HG03060 (cell line): ENCODE measurements at regions not wholly inside any gene's neighbourhood (a gene's known extent, or its start where the extent isn't known, plus 50 kb on each side); places are given as distances from the start of the nearest gene placed in this dataset.
"Not testable (repeated sequence)": the region's sequence is repeated elsewhere in the genome, so short reads cannot be mapped to it uniquely, and the experiment has no call there.

Experiments used
- ATAC-seq: cut with Tn5 transposase; IDR thresholded peaks from one replicate; pipeline ENCODE4 v1.9.1; 2021; ENCODE audit warnings: low read depth, moderate number of reproducible peaks; ENCODE audit not compliant: unreplicated experiment

DNA sequence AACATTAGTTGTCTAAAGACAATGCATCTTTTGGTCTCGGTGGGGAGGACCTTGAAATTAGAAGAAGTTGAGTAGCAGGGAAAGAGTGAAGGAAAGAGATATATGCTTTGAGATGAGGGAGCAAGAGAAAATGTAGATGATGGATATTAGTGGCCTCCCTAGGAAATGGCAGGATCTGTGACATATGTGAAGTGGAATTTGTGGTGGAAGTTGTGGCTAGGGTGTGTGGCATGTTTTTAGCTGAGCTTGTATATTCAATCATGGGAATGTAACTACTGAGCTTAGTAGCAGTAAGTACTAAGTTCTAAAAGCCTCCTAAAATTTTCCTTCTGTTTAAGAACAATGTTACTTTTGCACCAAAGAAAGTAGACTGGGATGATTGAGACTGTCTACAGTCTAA, 382.8 kb upstream of the CTSO start:
- ATAC-seq, result no peak

GRCh38 chr4:156335721-156336120, 382.1 kb upstream of the CTSO start:
- no peak for ATAC-seq

DNA sequence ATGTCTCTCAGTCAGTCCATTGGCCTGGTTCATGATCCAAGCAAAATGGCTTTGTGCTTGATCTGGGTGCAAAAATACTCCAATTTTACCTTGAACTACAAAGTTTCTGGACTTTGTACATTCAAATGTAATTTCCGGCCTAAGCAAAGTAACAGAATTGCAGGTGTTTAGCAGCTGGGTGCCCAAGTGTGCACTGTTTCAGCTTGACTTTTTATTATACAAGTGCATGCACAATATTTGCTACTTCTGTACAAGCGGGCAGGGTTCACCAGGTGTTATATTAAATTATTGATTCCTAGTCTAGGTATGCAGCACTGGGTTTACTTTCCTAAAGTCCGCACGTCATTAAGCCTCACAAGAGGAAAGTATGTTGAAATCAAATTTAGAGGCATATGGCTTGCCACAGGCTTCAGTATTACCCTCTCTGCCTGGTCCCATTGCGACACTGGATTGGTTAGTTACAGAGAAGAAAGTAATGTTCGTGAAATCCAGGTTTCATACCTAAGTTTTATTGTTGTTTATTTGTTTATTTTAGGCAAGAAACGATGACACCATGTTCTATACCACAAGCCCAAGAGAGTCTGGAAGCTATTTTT, 376.9 kb upstream of the CTSO start:
- no peak for ATAC-seq

DNA sequence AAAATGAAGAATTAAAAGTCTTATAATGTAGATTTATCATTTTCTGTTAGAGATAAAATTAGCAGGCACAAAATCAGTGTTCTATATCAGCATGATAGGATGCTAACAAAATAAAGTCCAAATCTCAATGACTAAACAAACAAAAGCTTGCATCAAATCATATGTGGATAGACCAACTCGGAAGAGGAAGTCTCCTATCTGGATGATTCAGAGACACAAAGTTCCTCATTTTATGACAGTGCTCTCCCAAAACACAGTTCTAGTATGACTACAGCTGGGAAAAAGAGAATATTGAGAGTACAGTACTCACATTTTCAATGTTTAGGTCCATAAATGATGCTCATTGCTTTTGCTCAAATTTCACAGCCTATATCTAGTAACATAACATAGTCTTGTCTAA, 376.1 kb upstream of the CTSO start:
- no peak for ATAC-seq

DNA sequence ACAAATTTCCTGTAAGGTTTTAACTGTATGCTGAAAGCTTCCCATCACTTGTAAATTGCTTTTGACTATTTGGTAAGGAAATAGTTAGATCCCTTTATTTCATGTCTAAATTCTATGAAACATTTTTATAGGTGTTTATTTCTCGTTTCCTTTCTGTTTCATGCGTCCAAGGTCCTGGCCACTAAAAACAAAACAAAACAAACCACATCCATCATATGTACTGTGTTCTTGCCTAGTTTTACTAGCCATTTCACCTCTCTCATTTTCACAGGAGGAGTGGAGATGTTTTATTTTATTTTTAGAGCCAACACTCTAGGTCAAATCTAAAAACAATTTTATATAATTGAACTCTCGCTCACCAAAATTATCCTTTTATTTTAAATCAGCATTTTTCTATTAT, 375.2 kb upstream of the CTSO start:
- ATAC-seq, result no peak

DNA sequence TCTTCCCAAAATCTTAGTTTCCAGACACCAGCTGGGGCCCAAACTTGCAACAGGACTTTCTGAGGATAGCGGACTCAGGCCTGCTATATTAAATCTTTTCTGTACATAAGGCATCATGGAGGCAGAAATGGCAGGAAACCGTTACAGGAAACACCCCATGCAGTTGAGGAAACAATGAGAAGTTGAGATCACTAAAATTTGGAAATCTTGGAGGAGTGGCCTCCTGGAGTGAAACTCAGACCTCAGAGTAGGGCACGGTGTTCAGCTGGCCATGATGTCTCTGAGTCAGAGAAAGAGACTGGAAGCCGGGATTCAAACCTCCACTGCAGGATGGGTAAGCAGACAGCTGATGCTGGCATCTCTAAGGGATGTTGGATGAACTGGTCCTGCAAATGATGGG, 372.6 kb upstream of the CTSO start:
- ATAC-seq, result no peak

GRCh38 chr4:156322592-156322991, 368.9 kb upstream of the CTSO start:
- no peak for ATAC-seq

DNA sequence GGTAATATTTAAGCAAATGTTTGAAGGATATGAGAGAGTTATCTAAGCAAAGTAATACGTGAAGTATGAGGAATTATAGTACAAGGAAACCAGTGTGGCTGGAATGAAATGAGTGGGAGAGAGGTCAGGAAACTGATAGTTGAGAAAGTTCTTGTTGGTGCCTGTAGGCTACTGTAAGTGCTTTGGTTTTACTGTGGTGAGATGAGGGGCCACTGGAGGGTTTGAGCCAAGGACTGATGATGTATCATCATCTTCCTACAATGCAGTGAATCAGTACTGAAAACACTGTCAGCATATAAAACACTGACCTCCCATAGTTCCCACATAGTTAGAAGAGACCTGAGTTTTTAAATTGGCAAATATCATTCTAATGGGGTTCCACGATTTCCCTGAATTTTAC, 367.5 kb upstream of the CTSO start:
- no peak for ATAC-seq

DNA sequence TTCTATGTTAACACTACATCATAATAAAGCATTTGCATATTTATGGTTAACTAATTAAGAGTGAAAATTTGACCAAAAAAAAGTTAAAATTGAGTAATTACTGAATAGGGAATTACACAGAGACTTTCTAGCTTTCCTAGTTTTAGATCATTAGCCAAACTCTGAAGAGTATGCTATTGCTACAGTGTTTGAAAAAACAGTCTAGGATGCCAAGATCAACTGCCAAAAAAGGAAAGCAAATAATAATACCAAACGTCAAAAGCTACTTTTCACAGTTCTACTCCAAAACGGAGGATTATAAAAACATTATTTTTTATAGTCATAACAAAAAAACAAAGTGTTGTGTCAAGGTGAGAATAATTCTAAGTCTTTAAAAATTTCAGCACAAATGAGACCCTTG, 359.8 kb upstream of the CTSO start:
- ATAC-seq, result no peak

- no peak for ATAC-seq
These were observed 358.7 kb upstream of the CTSO start for GRCh38 chr4:156312261-156312847.

GRCh38 chr4:156309031-156309430, 355.4 kb upstream of the CTSO start:
- no peak for ATAC-seq

- ATAC-seq, result no peak
These were observed 350.0 kb upstream of the CTSO start for GRCh38 chr4:156303708-156304107.

DNA sequence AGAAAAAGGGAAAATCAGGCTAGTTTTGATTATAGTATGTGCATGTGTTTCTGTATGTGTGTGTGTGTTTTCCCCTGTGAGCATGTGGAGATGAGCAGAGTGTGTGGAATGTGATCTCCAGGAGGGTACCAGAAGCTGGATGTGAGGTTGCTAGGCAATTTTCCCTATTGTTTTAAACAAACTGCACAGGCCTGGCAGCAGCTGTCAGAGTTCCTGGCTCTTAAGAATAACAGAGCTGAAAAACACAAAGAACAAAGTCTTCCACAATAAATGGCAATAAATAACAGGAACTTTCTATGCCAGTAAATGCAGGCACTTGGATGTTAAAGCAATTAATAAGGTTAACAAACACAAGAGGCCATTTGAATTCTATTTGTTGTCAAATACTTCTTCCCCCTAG, 344.6 kb upstream of the CTSO start:
- no peak for ATAC-seq

DNA sequence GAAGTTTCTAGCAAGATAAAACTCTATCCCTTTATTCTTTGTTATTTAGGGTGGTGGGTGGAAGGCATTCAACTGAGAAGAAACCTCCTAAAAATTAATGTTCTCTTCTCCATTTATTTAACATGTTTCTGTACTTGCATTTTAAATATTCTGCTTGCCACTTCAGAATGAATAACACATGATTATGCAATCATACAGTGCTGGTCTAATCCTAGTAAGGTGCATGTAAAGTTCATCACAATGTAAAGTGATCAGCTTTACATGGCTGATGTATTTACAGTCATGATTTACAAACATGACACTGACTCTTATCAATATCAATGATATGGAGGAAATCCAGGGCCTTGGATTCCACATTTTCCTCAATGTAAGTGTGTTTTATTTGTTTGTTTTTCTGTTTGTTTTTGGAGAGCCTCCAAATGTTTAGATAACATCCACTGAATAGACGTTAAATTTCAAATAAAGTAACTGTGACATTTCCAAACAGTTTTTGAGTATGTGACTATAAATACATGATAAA, 342.1 kb upstream of the CTSO start:
- ATAC-seq, result no peak

GRCh38 chr4:156294577-156294976, 340.9 kb upstream of the CTSO start:
- ATAC-seq, result no peak

- no peak for ATAC-seq
These were observed 340.1 kb upstream of the CTSO start for GRCh38 chr4:156293657-156294297.

- no peak for ATAC-seq
These were observed 337.7 kb upstream of the CTSO start for GRCh38 chr4:156291317-156291716.

DNA sequence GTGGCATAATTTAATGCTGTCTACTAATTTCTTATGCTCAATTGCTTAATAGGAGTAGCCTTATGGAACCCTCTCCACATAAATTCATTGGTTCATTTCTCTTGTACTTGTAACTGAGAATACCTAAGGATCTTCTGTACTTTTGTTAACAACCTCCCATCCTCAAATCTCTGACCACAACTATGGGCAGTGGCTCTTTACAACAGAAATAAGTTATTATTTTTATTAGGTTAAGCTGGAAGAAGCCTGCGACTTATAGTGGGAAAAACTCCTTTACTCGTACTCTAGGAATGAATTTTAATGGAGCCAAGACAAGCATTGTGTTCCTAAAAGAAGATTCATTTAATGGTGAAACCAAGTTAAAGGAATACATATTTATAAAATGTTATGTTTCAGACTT, 337.1 kb upstream of the CTSO start:
- ATAC-seq, result no peak

GRCh38 chr4:156290026-156290425, 336.4 kb upstream of the CTSO start:
- not testable (repeated sequence) for ATAC-seq

GRCh38 chr4:156280686-156281085, 327.0 kb upstream of the CTSO start:
- ATAC-seq, result no peak

DNA sequence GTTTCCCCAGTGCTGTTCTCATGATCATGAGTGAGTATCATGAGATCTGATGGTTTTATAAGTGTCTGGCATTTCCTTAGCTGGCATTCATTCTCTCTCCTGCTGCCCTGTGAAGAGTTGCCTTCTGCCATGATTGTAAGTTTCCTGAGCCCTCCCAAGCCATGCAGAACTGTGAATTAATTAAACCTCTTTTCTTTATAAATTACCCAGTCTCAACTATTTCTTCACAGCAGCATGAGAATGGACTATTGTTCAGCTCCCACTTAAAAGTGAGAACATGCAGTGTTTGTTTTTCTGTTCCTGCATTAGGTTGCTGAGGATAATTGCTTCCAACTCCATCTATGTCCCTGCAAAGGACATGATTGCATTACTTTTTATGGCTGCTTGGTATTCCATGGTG, 311.7 kb upstream of the CTSO start:
- ATAC-seq, result no peak

GRCh38 chr4:156261230-156261629, 307.6 kb upstream of the CTSO start:
- ATAC-seq, result no peak
